Endodermal cell (in vitro differentiated cells): ENCODE measurements at regions not wholly inside any gene's neighbourhood (a gene's known extent, or its start where the extent isn't known, plus 50 kb on each side); places are given as distances from the start of the nearest gene placed in this dataset.

ENCODE experiments used
- DNase-seq: peaks from one replicate; pipeline ENCODE4 v3.0.0-alpha.2; 2017
- H3K27ac ChIP-seq: 2 replicates; pipeline ENCODE4 v1.5.1; 2013; ENCODE audit warnings: mild to moderate bottlenecking, low read depth, low read length, moderate library complexity
- H3K27me3 ChIP-seq: 2 replicates; pipeline ENCODE4 v1.6.1; 2013; ENCODE audit warnings: mild to moderate bottlenecking, low read length, moderate library complexity; ENCODE audit not compliant: insufficient read depth, control insufficient read depth, poor library complexity, severe bottlenecking
- H3K36me3 ChIP-seq: 2 replicates; pipeline ENCODE4 v1.7.0; 2013; ENCODE audit warnings: mild to moderate bottlenecking, low read length, moderate library complexity; ENCODE audit not compliant: control insufficient read depth, insufficient read depth
- H3K4me1 ChIP-seq: one replicate; pipeline ENCODE4 v1.7.0; 2013; ENCODE audit warnings: low read length; ENCODE audit not compliant: control insufficient read depth, insufficient read depth
- H3K4me3 ChIP-seq: 2 replicates; pipeline ENCODE4 v1.5.1; 2013; ENCODE audit warnings: mild to moderate bottlenecking, low read length, moderate library complexity
- H3K9ac ChIP-seq: 2 replicates; pipeline ENCODE4 v1.6.1; 2013; ENCODE audit warnings: mild to moderate bottlenecking, low read length, moderate library complexity; ENCODE audit not compliant: poor library complexity, severe bottlenecking; ENCODE audit errors: extremely low read depth
- H3K9me3 ChIP-seq: 2 replicates; pipeline ENCODE4 v1.6.1; 2013; ENCODE audit warnings: mild to moderate bottlenecking, low read length, moderate library complexity; ENCODE audit not compliant: control insufficient read depth
- H3K27ac Mint-ChIP-seq: 2 replicates; pipeline ENCODE4 v1.8.0; 2020; ENCODE audit warnings: mixed read lengths
- H3K27me3 Mint-ChIP-seq: 2 replicates; pipeline ENCODE4 v1.8.0; 2021; ENCODE audit warnings: mild to moderate bottlenecking, mixed read lengths; ENCODE audit not compliant: insufficient read depth
- H3K36me3 Mint-ChIP-seq: 2 replicates; pipeline ENCODE4 v1.8.0; 2020; ENCODE audit warnings: low read depth, mixed read lengths
- H3K4me1 Mint-ChIP-seq: 2 replicates; pipeline ENCODE4 v1.8.0; 2020; ENCODE audit warnings: mixed read lengths
- H3K4me3 Mint-ChIP-seq: 2 replicates; pipeline ENCODE4 v1.8.0; 2020; ENCODE audit warnings: mild to moderate bottlenecking, moderate library complexity, mixed read lengths
- H3K9me3 Mint-ChIP-seq: 2 replicates; pipeline ENCODE4 v1.8.0; 2020; ENCODE audit warnings: mild to moderate bottlenecking, mixed read lengths
- CTCF ChIP-seq: fragments of 200-600 bp; sonication (generic); conservative IDR thresholded peaks from 2 replicates; pipeline ENCODE4 v1.5.0; 2021; ENCODE audit warnings: antibody characterized with exemption, mild to moderate bottlenecking
- WGBS, 2 experiments: methylation state at CpG; one replicate each; pipeline versions ENCODE4 v1.1.5 to v1.1.7; 2013; ENCODE audit warnings: missing lambda C conversion rate in 2 of 2, mixed read lengths in 1 of 2; ENCODE audit not compliant: insufficient coverage in 1 of 2, insufficient read length in 1 of 2; 5-methylcytosine and 5-hydroxymethylcytosine counted together

- Mint-ChIP-seq H3K4me3 (no peak overlapping the region), H3K4me1 (peaks cover 15% of the 10 kb centered on the region), H3K27me3 (no peaks in the 10 kb centered on the region), H3K27ac (no peak overlapping the region), H3K36me3 (no peaks in the 10 kb centered on the region), H3K9me3 (no peaks in the 10 kb centered on the region)
- Histone ChIP-seq H3K36me3 (no peaks in the 10 kb centered on the region), H3K9me3 (no peaks in the 10 kb centered on the region), H3K4me1 (peaks cover 4% of the 10 kb centered on the region), H3K27ac (no peak overlapping the region), H3K27me3 (no peaks in the 10 kb centered on the region), H3K4me3 (no peak overlapping the region), H3K9ac (no peak overlapping the region)
- DNase-seq = no peak
- 94 to 100% methylated on average over 2 of the region's 3 CpGs for WGBS, 2 experiments
- no peak for TF ChIP-seq CTCF
Measured at GRCh38 chr5:145473042-145473642, 362.0 kb downstream of the PRELID2 start.

- no peaks in the 10 kb centered on the region for H3K36me3 ChIP-seq
- H3K27me3 ChIP-seq = no peaks in the 10 kb centered on the region
- H3K4me3 Mint-ChIP-seq = no peak overlapping the region
- no peak for TF ChIP-seq CTCF
- H3K4me1 Mint-ChIP-seq = peaks cover 15% of the 10 kb centered on the region
- no peaks in the 10 kb centered on the region for H3K9me3 Mint-ChIP-seq
- H3K27me3 Mint-ChIP-seq = no peaks in the 10 kb centered on the region
- no peak overlapping the region for H3K4me3 ChIP-seq
- no peak overlapping the region for H3K9ac ChIP-seq
- H3K36me3 Mint-ChIP-seq = no peaks in the 10 kb centered on the region
- H3K9me3 ChIP-seq = no peaks in the 10 kb centered on the region
- peaks cover 4% of the 10 kb centered on the region for H3K4me1 ChIP-seq
- H3K27ac ChIP-seq = no peak overlapping the region
- no peak overlapping the region for H3K27ac Mint-ChIP-seq
- peak; percentile 49 for DNase-seq
- WGBS, 2 experiments = no CpG with 5 or more reads among the region's 1 CpG
Measured at GRCh38 chr5:145471831-145472612, 363.1 kb downstream of the PRELID2 start.

- Histone ChIP-seq H3K4me3 (no peak overlapping the region), H3K27me3 (no peaks in the 10 kb centered on the region), H3K27ac (no peak overlapping the region), H3K36me3 (no peaks in the 10 kb centered on the region), H3K9me3 (no peaks in the 10 kb centered on the region), H3K9ac (no peak overlapping the region), H3K4me1 (peaks cover 4% of the 10 kb centered on the region)
- TF ChIP-seq CTCF = no peak
- H3K4me3 Mint-ChIP-seq = no peak overlapping the region
- H3K36me3 Mint-ChIP-seq = no peaks in the 10 kb centered on the region
- DNase-seq = no peak
- peaks cover 15% of the 10 kb centered on the region for H3K4me1 Mint-ChIP-seq
- H3K27me3 Mint-ChIP-seq = no peaks in the 10 kb centered on the region
- no peaks in the 10 kb centered on the region for H3K9me3 Mint-ChIP-seq
- no peak overlapping the region for H3K27ac Mint-ChIP-seq
Measured at GRCh38 chr5:145471026-145471425, 364.1 kb downstream of the PRELID2 start.
